Testis (tissue), 2 donors: ENCODE measurements at regions not wholly inside any gene's neighbourhood (a gene's known extent, or its start where the extent isn't known, plus 50 kb on each side); places are given as distances from the start of the nearest gene placed in this dataset.

Experiments
- CTCF ChIP-seq, 3 experiments: fragments of 450-650 bp in 2 of 3; fragments of 200-600 bp in 1 of 3; sonication (generic) in 1 of 3; IDR thresholded peaks; one replicate each; pipeline ENCODE4 v1.5.1; 2016 to 2019; ENCODE audit warnings: antibody characterized with exemption in 3 of 3, mild to moderate bottlenecking in 2 of 3, moderate library complexity in 1 of 3
- POLR2A ChIP-seq: fragments of 450-650 bp; IDR thresholded peaks from one replicate; pipeline ENCODE4 v1.6.1; 2017; ENCODE audit warnings: antibody characterized with exemption, mild to moderate bottlenecking, moderate library complexity

DNA sequence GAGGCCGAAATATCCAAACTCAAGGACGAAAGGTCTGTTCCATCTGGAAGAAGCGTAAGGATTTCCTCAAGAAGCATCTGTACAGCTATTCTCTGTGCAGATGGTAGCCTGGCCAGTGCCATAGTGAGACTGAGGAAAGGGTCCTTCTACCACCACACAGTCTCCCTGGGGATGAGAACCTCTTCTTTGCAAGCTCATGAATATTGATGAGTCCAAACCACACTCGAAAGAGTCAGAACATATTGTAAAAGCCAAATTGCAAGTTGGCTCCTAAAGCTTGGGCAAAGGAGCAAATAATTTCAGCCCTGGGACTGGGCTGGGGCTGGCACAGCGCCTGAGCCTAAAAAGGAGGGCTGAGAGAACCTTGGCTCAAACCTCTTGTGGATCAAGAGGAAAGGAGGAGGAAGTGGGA, 66.1 kb upstream of the PIP4K2A start:
- TF ChIP-seq CTCF (IDR thresholded peaks at IDR 0.05) (no peak), POLR2A (no peak)
